ENCODE measurements at regions not wholly inside any gene's neighbourhood (a gene's known extent, or its start where the extent isn't known, plus 50 kb on each side); places are given as distances from the start of the nearest gene placed in this dataset.

DNA sequence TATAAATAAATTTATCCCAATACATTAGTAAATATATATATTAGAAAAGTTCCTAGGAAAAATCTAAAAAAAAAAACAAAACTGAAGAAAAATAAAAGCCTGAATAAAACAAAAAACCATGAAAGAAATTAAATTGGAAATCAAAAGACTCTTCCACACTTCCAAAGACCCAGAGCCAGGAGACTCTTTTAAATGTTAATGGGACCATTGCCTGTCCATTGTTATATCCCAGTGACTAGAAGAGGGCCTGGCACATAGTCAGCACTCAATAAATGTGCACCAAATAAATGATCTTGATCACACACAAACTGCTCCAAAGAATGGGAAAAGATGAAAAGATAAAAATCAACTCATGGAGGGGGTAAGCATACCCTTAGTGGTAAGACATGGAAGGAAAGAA lies 51.3 kb upstream of the CLDN18 start:
- Mint-ChIP-seq H3K27me3 (peaks cover 7% of the 10 kb centered on the region in 2 donors), H3K27ac (no peak overlapping the region), H3K4me3 (no peak overlapping the region), H3K9me3 (peaks cover 3 to 16% (median 10%) of the 10 kb centered on the region in 8 donors), H3K36me3 (peaks cover 0 to 1% of the 10 kb centered on the region in 2 donors), H3K4me1 (no peaks in the 10 kb centered on the region)
- Histone ChIP-seq H3K27ac (ENCODE audit: low read depth, low read length) (no peak overlapping the region), H3K4me3 (ENCODE audit: low read length in 2 of 2) (no peak overlapping the region), H3K4me1 (ENCODE audit: insufficient read depth, low read length) (no peaks in the 10 kb centered on the region), H3K9me3 (ENCODE audit: control insufficient read depth in 1 of 2, low read length in 2 of 2) (no peaks in the 10 kb centered on the region), H3K27me3 (ENCODE audit: insufficient read depth, low read length) (peaks cover 6% of the 10 kb centered on the region), H3K36me3 (ENCODE audit: insufficient read depth, low read length) (no peaks in the 10 kb centered on the region)
- no peak for DNase-seq
- ChIA-PET CTCF (ENCODE audit: partially characterized antibody) (interaction anchor here (1.8 kb wide), 1 partner anchor 14 kb away, joined by 7 read pairs; no protein-coding TSS in a partner anchor), POLR2A (ENCODE audit: partially characterized antibody) (no interaction called here)
- intact Hi-C loops (cut with micrococcal nuclease) = no loop called here

Measured in CD4-positive, alpha-beta memory T cell (primary cell).